Subcutaneous abdominal adipose tissue (tissue), 5 donors: ENCODE measurements at regions not wholly inside any gene's neighbourhood (a gene's known extent, or its start where the extent isn't known, plus 50 kb on each side); places are given as distances from the start of the nearest gene placed in this dataset.

ENCODE experiments used
- H3K27ac ChIP-seq: one replicate; pipeline ENCODE4 v1.7.0; 2013; ENCODE audit warnings: low read depth, mild to moderate bottlenecking, inconsistent platforms, low read length, moderate library complexity
- H3K27me3 ChIP-seq, 5 donors: one replicate each; pipeline ENCODE4 v1.7.0; 2013; ENCODE audit warnings: low read length in 5 of 5, inconsistent platforms in 1 of 5; ENCODE audit not compliant: control insufficient read depth in 5 of 5, insufficient read depth in 4 of 5
- H3K36me3 ChIP-seq, 5 donors: one replicate each; pipeline ENCODE4 v1.7.0; 2013; ENCODE audit warnings: low read length in 5 of 5; ENCODE audit not compliant: control insufficient read depth in 5 of 5, insufficient read depth in 5 of 5
- H3K4me1 ChIP-seq, 5 donors: one replicate each; pipeline ENCODE4 v1.7.0; 2013; ENCODE audit warnings: low read length in 5 of 5, mild to moderate bottlenecking in 3 of 5, moderate library complexity in 1 of 5; ENCODE audit not compliant: control insufficient read depth in 5 of 5, insufficient read depth in 5 of 5
- H3K4me3 ChIP-seq, 5 donors: one replicate each; pipeline ENCODE4 v1.7.0; 2013; ENCODE audit warnings: low read length in 5 of 5, low read depth in 1 of 5
- H3K9ac ChIP-seq, 5 donors: one replicate each; pipeline ENCODE4 v1.7.0; 2013; ENCODE audit warnings: low read length in 5 of 5, mild to moderate bottlenecking in 4 of 5, moderate library complexity in 3 of 5
- H3K9me3 ChIP-seq, 5 donors: one replicate each; pipeline ENCODE4 v1.7.0; 2013; ENCODE audit warnings: low read length in 5 of 5; ENCODE audit not compliant: control insufficient read depth in 5 of 5
- donor health status: healthy.
- donor health status: healthy.
- donor health status: healthy.
- donor health status: healthy.
- donor health status: healthy.

GRCh38 chr12:112559784-112560183 is 141.0 kb downstream of the PTPN11 start:
- Histone ChIP-seq H3K9ac (no peak overlapping the region), H3K27me3 (peaks cover 0 to 6% (median 0%) of the 10 kb centered on the region in 5 donors)

GRCh38 chr12:112564160-112564784 is 145.5 kb downstream of the PTPN11 start:
- H3K36me3 ChIP-seq: no peaks in the 10 kb centered on the region
- H3K4me1 ChIP-seq: no peaks in the 10 kb centered on the region
- no peak overlapping the region for H3K4me3 ChIP-seq
- peaks cover 0 to 6% (median 2%) of the 10 kb centered on the region in 5 donors for H3K27me3 ChIP-seq
- H3K9ac ChIP-seq: no peak overlapping the region
- no peaks in the 10 kb centered on the region for H3K9me3 ChIP-seq
- H3K27ac ChIP-seq: no peak overlapping the region

More at GRCh38 chr12:112559784-112560183, 141.0 kb downstream of the PTPN11 start:
- no peaks in the 10 kb centered on the region for H3K36me3 ChIP-seq
- no peaks in the 10 kb centered on the region for H3K4me1 ChIP-seq
- H3K4me3 ChIP-seq: no peak overlapping the region
- H3K9me3 ChIP-seq: no peaks in the 10 kb centered on the region
- no peak overlapping the region for H3K27ac ChIP-seq

- Histone ChIP-seq H3K27me3 (peaks cover 3 to 17% (median 12%) of the 10 kb centered on the region in 5 donors), H3K36me3 (no peaks in the 10 kb centered on the region), H3K4me3 (no peak overlapping the region), H3K27ac (no peak overlapping the region), H3K9me3 (no peaks in the 10 kb centered on the region), H3K9ac (no peak overlapping the region), H3K4me1 (no peaks in the 10 kb centered on the region)
Measured at GRCh38 chr12:112568641-112569040, 149.9 kb downstream of the PTPN11 start.

- no peaks in the 10 kb centered on the region for H3K4me1 ChIP-seq
- no peaks in the 10 kb centered on the region for H3K36me3 ChIP-seq
- no peak overlapping the region for H3K4me3 ChIP-seq
- H3K9ac ChIP-seq: no peak overlapping the region
- no peaks in the 10 kb centered on the region for H3K9me3 ChIP-seq
- H3K27ac ChIP-seq: no peak overlapping the region
- peaks cover 3 to 19% (median 10%) of the 10 kb centered on the region in 5 donors for H3K27me3 ChIP-seq
Measured at GRCh38 chr12:112570096-112570495, 151.3 kb downstream of the PTPN11 start.

- no peak overlapping the region for H3K27ac ChIP-seq
- no peak overlapping the region for H3K4me3 ChIP-seq
- H3K4me1 ChIP-seq: no peaks in the 10 kb centered on the region
- no peaks in the 10 kb centered on the region for H3K36me3 ChIP-seq
- no peak overlapping the region for H3K9ac ChIP-seq
- peaks cover 12 to 28% (median 17%) of the 10 kb centered on the region in 5 donors for H3K27me3 ChIP-seq
- no peaks in the 10 kb centered on the region for H3K9me3 ChIP-seq
Measured at GRCh38 chr12:112573141-112573540, 154.4 kb downstream of the PTPN11 start.

GRCh38 chr12:112574896-112575558 is 156.3 kb downstream of the PTPN11 start:
- H3K4me3 ChIP-seq: no peak overlapping the region
- no peak overlapping the region for H3K9ac ChIP-seq
- H3K4me1 ChIP-seq: no peaks in the 10 kb centered on the region
- peaks cover 12 to 27% (median 17%) of the 10 kb centered on the region in 5 donors for H3K27me3 ChIP-seq
- no peak overlapping the region for H3K27ac ChIP-seq
- H3K36me3 ChIP-seq: no peaks in the 10 kb centered on the region
- no peaks in the 10 kb centered on the region for H3K9me3 ChIP-seq

- Histone ChIP-seq H3K9me3 (no peaks in the 10 kb centered on the region), H3K9ac (no peak overlapping the region), H3K27ac (no peak overlapping the region), H3K36me3 (no peaks in the 10 kb centered on the region), H3K4me1 (no peaks in the 10 kb centered on the region), H3K4me3 (no peak overlapping the region), H3K27me3 (peaks cover 9 to 25% (median 17%) of the 10 kb centered on the region in 5 donors)
Measured at GRCh38 chr12:112575559-112576067, 156.9 kb downstream of the PTPN11 start.

GRCh38 chr12:112577473-112578329 is 159.0 kb downstream of the PTPN11 start:
- no peak overlapping the region for H3K9ac ChIP-seq
- no peak overlapping the region for H3K4me3 ChIP-seq
- H3K9me3 ChIP-seq: no peaks in the 10 kb centered on the region
- H3K27ac ChIP-seq: no peak overlapping the region
- H3K4me1 ChIP-seq: no peaks in the 10 kb centered on the region
- H3K27me3 ChIP-seq: peaks cover 9 to 24% (median 17%) of the 10 kb centered on the region in 5 donors
- H3K36me3 ChIP-seq: no peaks in the 10 kb centered on the region

- H3K9me3 ChIP-seq: peaks cover 0 to 9% (median 3%) of the 10 kb centered on the region in 5 donors
- no peaks in the 10 kb centered on the region for H3K36me3 ChIP-seq
- H3K27ac ChIP-seq: no peak overlapping the region
- no peak overlapping the region for H3K4me3 ChIP-seq
- peaks cover 0 to 5% (median 2%) of the 10 kb centered on the region in 5 donors for H3K27me3 ChIP-seq
- H3K9ac ChIP-seq: no peak overlapping the region
- H3K4me1 ChIP-seq: no peaks in the 10 kb centered on the region
Measured at GRCh38 chr12:112584266-112584722, 165.5 kb downstream of the PTPN11 start.
